CD14-positive monocyte (primary cell): ENCODE measurements at regions not wholly inside any gene's neighbourhood (a gene's known extent, or its start where the extent isn't known, plus 50 kb on each side); places are given as distances from the start of the nearest gene placed in this dataset.

ENCODE experiments used
- DNase-seq, 3 donors: peaks; one replicate each; pipeline ENCODE4 v3.0.0-alpha.2; 2011 to 2022
- H2AFZ ChIP-seq: 2 replicates; pipeline ENCODE4 v1.6.0; 2012; ENCODE audit warnings: mild to moderate bottlenecking, low read depth, low read length, inconsistent platforms; ENCODE audit not compliant: insufficient read depth, poor library complexity, severe bottlenecking
- H3K27ac ChIP-seq, 2 donors: 1 replicate in 1 of 2; 2 replicates in 1 of 2; pipeline ENCODE4 v1.5.1; 2012 to 2013; ENCODE audit warnings: low read length in 2 of 2, control low read depth in 1 of 2, inconsistent platforms in 1 of 2, low read depth in 1 of 2, mild to moderate bottlenecking in 1 of 2
- H3K27me3 ChIP-seq, 2 donors: one replicate each; pipeline versions ENCODE4 v1.6.0 to v1.6.1; 2011 to 2013; ENCODE audit warnings: low read length in 2 of 2; ENCODE audit not compliant: control insufficient read depth in 2 of 2, insufficient read depth in 2 of 2
- H3K36me3 ChIP-seq, 2 donors: replicated peaks in 1 of 2; 1 replicate in 1 of 2; 2 replicates in 1 of 2; pipeline versions ENCODE4 v1.5.1 to v1.6.1; 2012 to 2013; ENCODE audit warnings: low read length in 2 of 2, control low read depth in 1 of 2, inconsistent platforms in 1 of 2, mild to moderate bottlenecking in 1 of 2; ENCODE audit not compliant: insufficient read depth in 2 of 2, control insufficient read depth in 1 of 2
- H3K4me1 ChIP-seq, 2 donors: 1 replicate in 1 of 2; 2 replicates in 1 of 2; pipeline versions ENCODE4 v1.5.1 to v1.6.1; 2012 to 2013; ENCODE audit warnings: low read length in 2 of 2, control low read depth in 1 of 2, inconsistent platforms in 1 of 2, mild to moderate bottlenecking in 1 of 2, moderate library complexity in 1 of 2; ENCODE audit not compliant: insufficient read depth in 2 of 2, control insufficient read depth in 1 of 2
- H3K4me2 ChIP-seq: replicated peaks from 2 replicates; pipeline ENCODE3; 2012; ENCODE audit warnings: low read length, moderate library complexity, mild to moderate bottlenecking; ENCODE audit not compliant: poor library complexity, severe bottlenecking; ENCODE audit errors: extremely low read depth
- H3K4me3 ChIP-seq, 3 experiments: fragments of 200-600 bp in 1 of 3; sonication (generic) in 1 of 3; replicated peaks in 1 of 3; 1 replicate in 2 of 3; 2 replicates in 1 of 3; pipeline ENCODE4 v1.5.1; 2011 to 2013; ENCODE audit warnings: low read length in 3 of 3, mild to moderate bottlenecking in 3 of 3, control low read depth in 2 of 3, low read depth in 2 of 3, inconsistent platforms in 1 of 3, moderate library complexity in 1 of 3
- H3K79me2 ChIP-seq: 2 replicates; pipeline ENCODE4 v1.6.0; 2012; ENCODE audit warnings: mild to moderate bottlenecking, control low read depth, inconsistent platforms, low read length, moderate library complexity; ENCODE audit not compliant: insufficient read depth
- H3K9ac ChIP-seq: 2 replicates; pipeline ENCODE4 v1.6.0; 2017; ENCODE audit warnings: low read length, mild to moderate bottlenecking; ENCODE audit not compliant: insufficient read depth, poor library complexity, severe bottlenecking
- H3K9me3 ChIP-seq, 2 donors: replicated peaks in 1 of 2; 1 replicate in 1 of 2; 2 replicates in 1 of 2; pipeline versions ENCODE4 v1.5.1 to v1.6.1; 2012 to 2013; ENCODE audit warnings: low read length in 2 of 2, control low read depth in 1 of 2; ENCODE audit not compliant: control insufficient read depth in 1 of 2, insufficient read depth in 1 of 2
- H4K20me1 ChIP-seq: 2 replicates; pipeline ENCODE4 v1.6.0; 2012; ENCODE audit warnings: mild to moderate bottlenecking, low read length, control low read depth, moderate library complexity; ENCODE audit not compliant: insufficient read depth
- H3K27ac Mint-ChIP-seq, 7 donors: one replicate each; pipeline ENCODE4 v1.8.0; 2020; ENCODE audit warnings: mild to moderate bottlenecking in 7 of 7, mixed read lengths in 7 of 7, moderate library complexity in 6 of 7, inconsistent platforms in 2 of 7
- H3K27me3 Mint-ChIP-seq, 3 donors: one replicate each; pipeline ENCODE4 v1.8.0; 2021 to 2022; ENCODE audit warnings: low read depth in 3 of 3, mild to moderate bottlenecking in 3 of 3, mixed read lengths in 3 of 3, moderate library complexity in 3 of 3, inconsistent platforms in 1 of 3
- H3K36me3 Mint-ChIP-seq, 2 donors: one replicate each; pipeline ENCODE4 v1.8.0; 2020; ENCODE audit warnings: mixed read lengths in 2 of 2, inconsistent platforms in 1 of 2, mild to moderate bottlenecking in 1 of 2
- H3K4me1 Mint-ChIP-seq: one replicate; pipeline ENCODE4 v1.8.0; 2020; ENCODE audit warnings: mild to moderate bottlenecking, mixed read lengths
- H3K4me3 Mint-ChIP-seq, 2 donors: one replicate each; pipeline ENCODE4 v1.8.0; 2020; ENCODE audit warnings: mild to moderate bottlenecking in 2 of 2, mixed read lengths in 2 of 2, moderate library complexity in 1 of 2
- H3K9me3 Mint-ChIP-seq, 7 donors: one replicate each; pipeline ENCODE4 v1.8.0; 2020 to 2022; ENCODE audit warnings: mixed read lengths in 7 of 7, mild to moderate bottlenecking in 6 of 7, moderate library complexity in 6 of 7, inconsistent platforms in 2 of 7
- CTCF ChIP-seq: fragments of 200-600 bp; IDR thresholded peaks from one replicate; pipeline ENCODE4 v1.8.0; 2022; ENCODE audit warnings: antibody characterized with exemption, mild to moderate bottlenecking
- WGBS: methylation state at CpG from one replicate; pipeline ENCODE4 v1.1.5; 2013; ENCODE audit warnings: missing lambda C conversion rate; ENCODE audit not compliant: insufficient coverage; 5-methylcytosine and 5-hydroxymethylcytosine counted together
- intact Hi-C, 2 donors: fragments of 100-400 bp; cut with micrococcal nuclease; formaldehyde crosslinking; loops; one replicate each; pipeline versions ENCODE4 v1.15.0 to v1.15.1; 2023

GRCh38 chr16:60013076-60013475 is 1279.0 kb upstream of the GOT2 start:
- no peak for TF ChIP-seq CTCF
- Mint-ChIP-seq H3K4me1 (no peaks in the 10 kb centered on the region), H3K4me3 (no peak overlapping the region), H3K36me3 (no peaks in the 10 kb centered on the region), H3K27ac (no peak overlapping the region), H3K9me3 (peaks cover 8 to 27% (median 14%) of the 10 kb centered on the region in 7 donors), H3K27me3 (peaks cover 0 to 2% (median 0%) of the 10 kb centered on the region in 3 donors)
- H3K4me2 ChIP-seq = no peak overlapping the region
- no peak overlapping the region for H3K4me3 ChIP-seq
- H4K20me1 ChIP-seq = no peaks in the 10 kb centered on the region
- H2AFZ ChIP-seq = no peak overlapping the region
- intact Hi-C loops = no loop called here
- 90% methylated on average over 8 of the region's 8 CpGs for WGBS
- H3K4me1 ChIP-seq = no peaks in the 10 kb centered on the region
- H3K27me3 ChIP-seq = no peaks in the 10 kb centered on the region
- H3K79me2 ChIP-seq = no peaks in the 10 kb centered on the region
- no peak for DNase-seq
- no peak overlapping the region for H3K27ac ChIP-seq
- peaks cover 12 to 20% of the 10 kb centered on the region in 2 donors for H3K9me3 ChIP-seq
- H3K9ac ChIP-seq = no peak overlapping the region
- no peaks in the 10 kb centered on the region for H3K36me3 ChIP-seq

- Mint-ChIP-seq H3K27ac (no peak overlapping the region), H3K36me3 (no peaks in the 10 kb centered on the region), H3K4me1 (no peaks in the 10 kb centered on the region), H3K9me3 (peaks cover 3 to 16% (median 6%) of the 10 kb centered on the region in 7 donors), H3K4me3 (no peak overlapping the region), H3K27me3 (no peaks in the 10 kb centered on the region)
- no peak for DNase-seq
- 78% methylated on average over 3 of the region's 3 CpGs for WGBS
- Histone ChIP-seq H3K9me3 (peaks cover 0 to 15% of the 10 kb centered on the region in 2 donors), H3K9ac (no peak overlapping the region), H3K4me2 (no peak overlapping the region), H3K27ac (no peak overlapping the region), H3K4me1 (no peaks in the 10 kb centered on the region), H3K36me3 (no peaks in the 10 kb centered on the region), H3K79me2 (no peaks in the 10 kb centered on the region), H2AFZ (no peak overlapping the region), H3K4me3 (no peak overlapping the region), H4K20me1 (no peaks in the 10 kb centered on the region), H3K27me3 (no peaks in the 10 kb centered on the region)
- TF ChIP-seq CTCF = no peak
- intact Hi-C loops = no loop called here
Observed at GRCh38 chr16:60001523-60001922, 1267.4 kb upstream of the GOT2 start.
